ENCODE measurements at regions not wholly inside any gene's neighbourhood (a gene's known extent, or its start where the extent isn't known, plus 50 kb on each side); places are given as distances from the start of the nearest gene placed in this dataset.
"Not testable (repeated sequence)": the region's sequence is repeated elsewhere in the genome, so short reads cannot be mapped to it uniquely, and the experiment has no call there.

- in situ Hi-C loops (cut with HindIII; ENCODE audit: low sequenced_read_pairs), result not testable (repeated sequence)
These were observed 1793.7 kb downstream of the UQCRFS1 start for GRCh38 chr19:27419217-27419616.

- in situ Hi-C loops (cut with HindIII; ENCODE audit: low sequenced_read_pairs), result loop anchor here (5.0 kb wide), 1 partner anchor 36 kb away; no protein-coding TSS in a partner anchor
These were observed 1819.4 kb downstream of the UQCRFS1 start for GRCh38 chr19:27393591-27393990.

GRCh38 chr19:27392027-27392632 is 1820.8 kb downstream of the UQCRFS1 start:
- in situ Hi-C loops (cut with HindIII; ENCODE audit: low sequenced_read_pairs), result loop anchor here (5.0 kb wide), 1 partner anchor 35 kb away; no protein-coding TSS in a partner anchor

GRCh38 chr19:27379306-27379705 is 1833.6 kb downstream of the UQCRFS1 start:
- in situ Hi-C loops (cut with HindIII; ENCODE audit: low sequenced_read_pairs), result not testable (repeated sequence)

GRCh38 chr19:27369603-27370002 is 1843.3 kb downstream of the UQCRFS1 start:
- in situ Hi-C loops (cut with HindIII; ENCODE audit: low sequenced_read_pairs), result not testable (repeated sequence)

- in situ Hi-C loops (cut with HindIII; ENCODE audit: low sequenced_read_pairs), result not testable (repeated sequence)
These were observed 1850.5 kb downstream of the UQCRFS1 start for GRCh38 chr19:27362438-27362837.

GRCh38 chr19:27355581-27355980 is 1857.4 kb downstream of the UQCRFS1 start:
- in situ Hi-C loops (cut with HindIII; ENCODE audit: low sequenced_read_pairs), result loop anchor here (5.0 kb wide), 1 partner anchor 37 kb away; no protein-coding TSS in a partner anchor
